NCI-H1694 treated with DMSO at 0.1 percent for 48 hours (cell line): ENCODE measurements at regions not wholly inside any gene's neighbourhood (a gene's known extent, or its start where the extent isn't known, plus 50 kb on each side); places are given as distances from the start of the nearest gene placed in this dataset.
"Not testable (repeated sequence)": the region's sequence is repeated elsewhere in the genome, so short reads cannot be mapped to it uniquely, and the experiment has no call there.

Experiments used
- DNase-seq: peaks from one replicate; lab custom pipeline; 2025; lab: John Stamatoyannopoulos, UW

GRCh38 chr7:356691-357462, 66.9 kb downstream of the FOXL3 start:
- no peak for DNase-seq

DNA sequence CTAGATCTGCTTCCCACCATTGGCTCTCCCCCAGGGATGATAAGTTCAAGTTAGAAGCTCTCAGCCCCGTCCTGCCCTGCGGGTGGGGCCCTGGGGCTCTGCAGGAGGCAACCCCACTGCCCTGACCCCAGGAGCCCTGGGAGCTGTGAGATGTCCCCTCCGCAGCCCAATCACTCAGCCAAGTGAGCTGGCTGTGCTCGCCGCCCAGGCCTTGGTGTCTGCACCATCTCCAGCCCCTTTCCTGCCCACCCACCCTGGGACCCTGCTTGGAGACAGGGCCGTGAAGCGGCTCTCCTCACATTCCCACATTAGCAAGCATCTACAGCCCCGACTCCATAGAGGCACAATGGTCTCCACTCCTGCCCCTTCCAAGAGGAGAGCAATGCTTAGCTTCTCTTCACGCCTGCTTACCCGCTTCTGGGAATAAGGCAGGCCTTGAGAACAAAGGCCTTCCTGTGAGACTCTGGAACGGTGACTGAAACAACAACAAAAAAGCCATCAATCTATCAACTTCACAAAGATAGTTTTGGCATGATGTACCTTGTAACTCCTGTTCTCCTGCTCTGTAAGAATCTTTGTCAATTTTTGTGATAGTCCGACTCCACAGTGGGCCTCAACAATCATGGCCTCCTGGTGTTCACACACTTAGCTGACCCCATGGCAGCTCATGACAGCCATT, 67.7 kb downstream of the FOXL3 start:
- DNase-seq = no peak

DNA sequence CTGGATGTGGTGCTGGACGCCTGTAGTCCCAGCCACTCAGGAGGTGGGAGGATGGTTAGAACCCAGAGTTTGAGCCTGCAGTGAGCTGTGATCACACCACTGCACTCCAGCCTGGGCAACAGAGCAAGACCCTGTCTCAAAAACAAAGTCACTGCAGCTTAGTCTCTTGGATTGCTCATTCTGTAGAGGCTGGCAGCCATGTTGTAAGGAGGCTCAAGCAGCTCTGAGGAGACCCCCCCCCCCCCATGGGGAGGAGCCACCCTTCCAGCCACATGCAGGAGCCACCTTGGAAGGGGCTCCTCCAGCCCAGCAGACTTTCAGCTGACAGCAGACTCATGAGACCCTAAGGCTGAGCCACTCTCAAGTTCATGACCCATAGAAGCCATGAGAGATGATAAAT, 68.4 kb downstream of the FOXL3 start:
- DNase-seq = no peak

DNA sequence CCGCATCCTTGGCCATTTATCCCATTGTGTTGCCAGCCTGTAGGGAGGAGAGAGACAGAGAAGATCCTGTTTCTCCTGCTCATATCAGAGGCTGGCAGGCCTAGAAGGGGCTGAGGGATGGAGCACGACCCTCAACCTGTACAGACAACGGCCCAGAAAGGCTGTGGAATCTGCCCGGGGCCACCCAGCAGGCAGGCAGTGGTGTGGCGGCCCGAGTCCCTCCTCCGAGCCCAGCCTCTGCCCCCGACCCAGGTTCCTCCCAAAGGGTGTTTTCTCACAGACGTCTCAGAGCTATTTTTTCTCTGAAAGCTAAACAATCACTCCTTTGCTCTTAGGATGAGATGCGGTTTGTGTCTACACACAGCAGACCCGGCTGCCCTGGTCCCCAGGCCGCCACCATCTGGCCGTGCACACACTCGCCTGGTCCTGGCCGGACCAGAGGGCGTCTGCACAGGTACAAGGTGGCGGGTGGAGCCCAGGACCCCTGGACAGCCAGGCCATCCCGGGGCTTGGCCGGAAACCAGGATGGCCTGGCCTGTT, 69.3 kb downstream of the FOXL3 start:
- no peak for DNase-seq

DNA sequence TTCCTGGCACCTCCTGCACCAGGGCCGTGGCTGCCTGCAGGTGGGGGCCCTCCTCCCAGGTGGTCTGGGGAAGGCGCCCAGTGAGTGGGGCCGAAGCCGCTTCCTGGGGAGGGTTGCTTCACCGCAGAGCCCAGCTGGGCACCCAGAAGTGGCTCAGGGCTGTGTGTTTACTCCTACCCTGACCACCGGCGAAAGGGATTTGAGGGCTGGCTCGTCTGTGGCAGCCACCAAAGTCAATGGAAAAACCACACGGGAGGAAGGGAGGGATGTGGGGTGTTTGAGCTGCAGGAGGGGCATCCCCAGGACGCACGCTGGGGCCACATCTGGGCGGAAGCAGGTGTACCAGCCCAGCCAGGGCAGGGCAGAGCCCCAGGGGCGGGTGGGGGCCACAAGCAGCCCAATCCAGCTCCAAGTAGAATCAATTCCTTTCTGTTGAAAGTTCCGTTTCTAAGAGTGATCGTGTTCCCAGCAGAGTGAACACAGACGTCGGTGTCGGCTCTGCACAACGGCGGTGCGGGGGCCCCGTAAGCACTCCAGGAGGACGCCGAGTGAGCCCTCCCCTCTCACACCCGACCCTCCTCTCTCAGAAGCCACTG, 69.9 kb downstream of the FOXL3 start:
- DNase-seq = no peak

- no peak for DNase-seq
Measured at GRCh38 chr7:360454-361100, 70.6 kb downstream of the FOXL3 start.

GRCh38 chr7:361182-361581, 71.2 kb downstream of the FOXL3 start:
- not testable (repeated sequence) for DNase-seq

DNA sequence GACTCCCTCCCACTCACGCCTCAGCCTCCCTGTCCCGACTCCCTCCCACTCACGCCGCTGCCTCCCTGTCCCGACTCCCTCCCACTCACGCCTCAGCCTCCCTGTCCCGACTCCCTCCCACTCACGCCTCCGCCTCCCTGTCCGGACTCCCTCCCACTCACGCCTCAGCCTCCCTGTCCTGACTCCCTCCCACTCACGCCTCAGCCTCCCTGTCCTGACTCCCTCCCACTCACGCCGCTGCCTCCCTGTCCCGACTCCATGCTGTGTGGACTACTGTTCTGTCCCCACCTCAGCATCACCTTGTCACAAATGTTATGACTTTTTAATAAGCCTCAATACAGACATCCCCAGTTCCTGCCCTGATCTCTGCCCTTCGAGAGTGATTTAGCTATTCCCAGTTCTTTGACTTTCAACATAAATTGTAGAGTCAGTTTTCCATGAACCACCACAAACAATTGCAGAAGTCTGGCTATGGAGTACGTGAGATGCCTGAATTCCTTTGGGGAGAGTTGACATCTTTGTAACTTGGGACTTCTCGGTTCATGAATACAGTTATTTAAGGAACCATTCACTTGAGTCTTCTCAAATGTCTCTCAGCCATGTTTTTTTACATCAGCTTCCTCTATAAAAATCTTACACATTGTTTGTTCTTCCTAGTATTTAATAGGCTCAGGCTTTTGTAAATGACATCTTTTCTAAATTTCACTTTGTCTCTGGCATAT, 71.9 kb downstream of the FOXL3 start:
- DNase-seq = no peak

DNA sequence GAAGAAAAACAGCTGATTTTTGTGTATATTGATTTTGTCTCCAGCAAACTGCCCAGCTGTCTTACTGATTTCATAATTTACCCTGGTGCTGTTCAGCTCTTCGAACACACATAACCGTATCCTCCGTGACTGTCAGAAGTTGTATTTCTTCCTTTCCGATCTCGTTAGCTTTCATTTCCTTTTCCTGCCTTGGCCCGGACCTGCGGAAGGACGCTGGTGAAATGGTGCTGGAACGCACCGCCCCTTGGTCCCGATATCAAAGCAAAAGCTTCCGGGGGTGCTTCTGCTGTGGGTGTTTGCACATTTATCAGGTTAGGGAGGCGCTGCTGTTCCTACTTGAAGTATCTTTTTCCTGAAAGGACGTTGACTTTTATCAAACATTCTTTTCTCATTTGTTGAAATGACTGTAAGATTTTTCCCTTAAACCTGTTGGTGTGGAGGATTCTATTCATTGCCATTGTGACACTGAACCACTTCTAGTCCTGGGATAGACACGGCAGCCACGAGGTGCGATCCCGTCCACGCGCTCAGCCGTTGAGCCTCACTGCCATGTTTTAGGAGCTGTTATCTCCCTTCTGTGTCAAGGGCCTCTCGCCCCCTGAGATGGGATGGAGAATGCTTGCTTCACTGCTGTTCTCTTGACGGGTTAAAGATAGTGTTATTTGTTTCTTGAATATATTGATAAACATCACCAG, 72.6 kb downstream of the FOXL3 start:
- no peak for DNase-seq

DNA sequence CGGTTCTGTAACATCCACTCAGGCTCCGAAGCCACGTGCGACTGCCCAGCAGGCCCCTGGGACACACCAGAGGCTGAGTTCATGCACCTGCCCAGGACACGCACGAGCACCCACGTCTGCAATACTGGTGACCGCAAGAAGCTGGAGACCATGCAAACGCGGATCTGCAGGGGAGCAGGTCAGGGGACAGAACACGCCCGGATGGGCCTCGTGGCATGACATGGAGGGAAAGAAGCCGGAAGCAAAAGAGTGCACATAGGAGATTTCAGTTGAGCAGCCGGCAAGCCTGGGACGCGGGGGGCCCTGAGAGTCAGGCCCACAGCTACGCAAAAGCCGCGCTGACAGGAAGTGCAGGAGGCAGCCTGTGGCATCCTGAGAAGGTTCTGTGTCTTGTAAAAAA, 73.7 kb downstream of the FOXL3 start:
- no peak for DNase-seq

DNA sequence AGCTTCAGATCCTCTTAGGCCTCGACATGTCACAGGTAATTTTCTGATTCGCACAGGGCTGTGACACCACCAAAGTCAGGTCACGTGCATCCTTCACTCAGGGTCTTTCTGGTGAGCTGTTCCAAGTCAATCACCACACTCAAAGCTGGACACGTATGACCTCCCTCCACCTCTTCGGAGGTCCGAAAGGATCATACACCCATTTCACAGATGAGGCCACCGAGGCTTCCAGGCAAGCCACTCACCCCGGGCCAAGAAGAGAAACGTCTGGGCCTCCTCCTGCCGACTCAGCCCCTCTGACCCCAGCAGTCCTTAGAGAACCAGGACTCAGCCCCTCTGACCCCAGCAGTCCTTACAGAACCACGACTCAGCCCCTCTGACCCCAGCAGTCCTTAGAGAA, 74.6 kb downstream of the FOXL3 start:
- DNase-seq = no peak

- no peak for DNase-seq
Measured at GRCh38 chr7:365593-365992, 75.6 kb downstream of the FOXL3 start.

DNA sequence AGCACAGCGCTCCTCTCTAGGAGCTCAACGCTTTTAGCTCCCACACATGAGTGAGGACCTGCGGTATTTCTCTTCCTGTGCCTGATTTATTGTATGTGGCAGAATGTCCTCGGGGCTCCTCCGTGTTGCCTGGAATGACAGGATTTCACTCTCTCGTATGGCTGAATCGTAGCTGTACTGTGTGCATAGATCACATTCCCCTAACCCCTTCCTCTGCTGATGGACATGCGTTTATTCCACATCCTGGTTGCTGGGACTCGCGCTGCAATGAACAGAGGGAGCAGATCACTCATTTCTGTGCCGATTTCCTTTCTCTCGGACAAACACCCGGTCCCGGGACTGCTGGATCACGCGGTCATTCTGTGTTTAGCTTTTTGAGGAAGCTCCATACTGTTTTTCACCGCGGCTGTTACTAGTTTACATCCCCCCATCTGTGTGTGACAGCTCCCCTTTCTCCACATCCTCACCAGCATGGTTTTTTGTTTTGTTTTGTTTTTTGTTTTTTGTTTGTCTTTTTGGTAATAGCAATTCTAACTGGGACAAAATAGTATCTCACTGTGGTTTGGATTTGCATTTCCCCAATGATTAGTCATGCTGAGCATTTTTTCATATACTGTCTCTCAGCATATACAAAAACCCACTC, 76.3 kb downstream of the FOXL3 start:
- DNase-seq = no peak

- no peak for DNase-seq
Measured at GRCh38 chr7:367351-367901, 77.5 kb downstream of the FOXL3 start.

DNA sequence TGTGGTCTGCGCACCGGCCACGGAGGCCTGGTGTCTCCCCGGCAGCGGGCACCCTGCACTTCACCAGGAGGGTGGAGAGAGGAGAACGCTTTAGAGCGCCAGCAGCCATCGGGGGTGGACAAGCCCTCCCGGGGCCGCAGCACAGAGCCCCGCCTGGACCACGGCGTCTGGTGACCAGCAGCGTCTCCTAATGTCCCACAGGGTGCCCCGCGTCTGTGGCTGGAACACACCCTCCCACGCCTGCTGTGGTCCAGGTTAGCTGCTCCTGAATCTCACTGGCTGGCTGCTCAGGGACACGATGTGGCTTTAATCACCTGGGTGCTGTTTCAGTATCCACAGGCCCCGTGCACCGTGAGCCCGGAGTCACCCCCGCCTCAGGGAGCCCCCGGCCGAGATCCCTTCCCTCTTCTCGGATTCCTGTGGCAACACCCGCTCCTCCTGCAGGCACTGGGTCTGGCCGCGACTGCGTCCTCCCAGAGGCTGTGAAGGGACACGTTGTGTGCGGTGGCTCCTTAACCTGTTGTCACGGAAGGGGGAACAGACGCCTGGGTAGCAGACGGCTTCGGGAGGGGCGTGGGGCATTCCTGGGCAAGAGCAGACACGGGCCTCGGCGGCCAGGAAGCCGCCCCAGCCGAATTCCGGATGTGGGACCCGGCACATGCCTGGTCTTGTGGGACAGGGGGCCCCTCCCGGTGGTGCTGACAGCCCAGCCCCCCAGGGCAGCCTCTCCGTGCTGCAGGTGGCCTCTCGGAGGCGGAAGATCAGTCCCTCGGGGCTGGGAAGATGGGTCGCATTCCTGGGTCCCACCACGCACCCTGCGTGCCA, 78.9 kb downstream of the FOXL3 start:
- no peak for DNase-seq

GRCh38 chr7:369476-370258, 79.7 kb downstream of the FOXL3 start:
- DNase-seq = no peak

DNA sequence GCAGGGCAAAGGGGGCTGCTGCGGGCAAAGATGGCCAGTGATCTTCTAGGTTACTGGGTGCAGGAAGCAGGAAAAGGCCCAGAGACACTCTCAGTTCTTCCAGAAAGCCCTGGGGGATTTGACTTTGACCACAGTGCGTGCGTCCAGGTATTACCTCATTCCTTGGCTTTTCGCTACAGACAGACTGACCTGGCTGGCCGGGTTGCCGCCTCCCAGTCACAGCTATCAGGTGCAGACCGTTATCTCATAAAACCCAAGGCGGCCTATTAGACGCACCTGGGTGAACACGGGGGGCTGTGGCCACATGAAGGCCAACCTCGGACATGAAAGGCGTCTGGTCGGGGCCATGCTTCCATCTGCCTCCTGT, 80.3 kb downstream of the FOXL3 start:
- DNase-seq = no peak

DNA sequence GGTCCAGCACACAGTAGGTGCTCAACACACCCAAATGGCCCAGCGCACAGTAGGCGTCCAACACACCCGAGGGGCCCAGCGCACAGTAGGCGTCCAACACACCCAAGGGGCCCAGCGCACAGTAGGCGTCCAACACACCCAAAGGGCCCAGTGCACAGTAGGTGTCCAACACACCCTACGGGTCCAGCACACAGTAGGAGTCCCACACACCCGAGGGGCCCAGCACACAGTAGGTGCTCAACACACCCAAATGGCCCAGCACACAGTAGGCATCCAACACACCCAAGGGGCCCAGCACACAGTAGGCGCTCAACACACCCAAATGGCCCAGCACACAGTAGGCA, 80.8 kb downstream of the FOXL3 start:
- DNase-seq = no peak
